H1 (cell line): ENCODE measurements at regions not wholly inside any gene's neighbourhood (a gene's known extent, or its start where the extent isn't known, plus 50 kb on each side); places are given as distances from the start of the nearest gene placed in this dataset.

Experiments used
- CTCF ChIA-PET: fragments of 300-600 bp; sonication (Branson Sonifier 250); formaldehyde crosslinking; loops from one replicate; lab custom pipeline; 2021; ENCODE audit not compliant: partially characterized antibody; lab: Charles Lee
- POLR2A ChIA-PET: fragments of 300-600 bp; sonication (Branson Sonifier 250); formaldehyde crosslinking; loops from one replicate; lab custom pipeline; 2021; ENCODE audit warnings: inconsistent platforms; ENCODE audit not compliant: partially characterized antibody; lab: Charles Lee
- DNase-seq, 2 experiments: peaks; one replicate each; pipeline versions ENCODE4 v3.0.0 to v3.0.0-alpha.2; 2010 to 2022; ENCODE audit warnings: low spot score in 2 of 2, low read depth in 1 of 2, mixed read lengths in 1 of 2
- FAIRE-seq: peaks from 2 replicates; lab custom pipeline; 2011; peaks lifted over from hg19 to GRCh38; lab: Jason Lieb, UNC
- H2AFZ ChIP-seq: 2 replicates; pipeline ENCODE4 v1.8.1; 2012; ENCODE audit warnings: low read length, inconsistent platforms
- H2AK5ac ChIP-seq: 2 replicates; pipeline ENCODE4 v1.6.1; 2013; ENCODE audit warnings: low read depth, low read length
- H2BK120ac ChIP-seq: replicated peaks from 2 replicates; pipeline ENCODE3; 2013; ENCODE audit warnings: low read depth, low read length, inconsistent platforms
- H2BK12ac ChIP-seq: 2 replicates; pipeline ENCODE4 v1.6.1; 2013; ENCODE audit warnings: low read depth, low read length
- H2BK15ac ChIP-seq: 2 replicates; pipeline ENCODE4 v1.6.1; 2013; ENCODE audit warnings: low read length
- H2BK20ac ChIP-seq: 2 replicates; pipeline ENCODE4 v1.6.1; 2013; ENCODE audit warnings: low read length
- H2BK5ac ChIP-seq: 2 replicates; pipeline ENCODE4 v1.6.1; 2013; ENCODE audit warnings: low read depth, low read length
- H3K14ac ChIP-seq: 2 replicates; pipeline ENCODE4 v1.6.1; 2013; ENCODE audit warnings: inconsistent platforms; ENCODE audit not compliant: insufficient read length
- H3K18ac ChIP-seq: 2 replicates; pipeline ENCODE4 v1.6.1; 2013; ENCODE audit warnings: low read length; ENCODE audit errors: extremely low read depth
- H3K23ac ChIP-seq: 2 replicates; pipeline ENCODE4 v1.6.1; 2013; ENCODE audit warnings: inconsistent platforms; ENCODE audit not compliant: insufficient read length
- H3K23me2 ChIP-seq: 2 replicates; pipeline ENCODE4 v1.6.1; 2013; ENCODE audit warnings: low read depth, low read length
- H3K27ac ChIP-seq: 2 replicates; pipeline ENCODE4 v1.6.1; 2011; ENCODE audit warnings: low read depth, low read length, inconsistent platforms
- H3K27me3 ChIP-seq, 4 experiments: replicated peaks in 1 of 4; 1 replicate in 1 of 4; 2 replicates in 3 of 4; pipeline versions ENCODE4 v1.6.1 to v1.8.1; 2011 to 2013; ENCODE audit warnings: low read length in 3 of 4, mild to moderate bottlenecking in 3 of 4, inconsistent platforms in 2 of 4, mixed read lengths in 2 of 4, moderate library complexity in 1 of 4; ENCODE audit not compliant: control insufficient read depth in 3 of 4, insufficient read depth in 3 of 4; ENCODE audit errors: extremely low read depth in 1 of 4
- H3K36me3 ChIP-seq, 4 experiments: 2 replicates each; pipeline versions ENCODE4 v1.6.1 to v1.8.1; 2011 to 2013; ENCODE audit warnings: mild to moderate bottlenecking in 4 of 4, low read length in 3 of 4, moderate library complexity in 2 of 4, control low read depth in 1 of 4, inconsistent platforms in 1 of 4; ENCODE audit not compliant: insufficient read depth in 4 of 4, control insufficient read depth in 2 of 4
- H3K4ac ChIP-seq: replicated peaks from 2 replicates; pipeline ENCODE3; 2013; ENCODE audit warnings: low read length, low read depth, mixed read lengths, inconsistent platforms; ENCODE audit not compliant: insufficient read length
- H3K4me1 ChIP-seq, 4 experiments: replicated peaks in 1 of 4; 1 replicate in 1 of 4; 2 replicates in 3 of 4; pipeline versions ENCODE4 v1.6.1 to v1.8.1; 2011 to 2013; ENCODE audit warnings: low read length in 3 of 4, inconsistent platforms in 2 of 4, mixed read lengths in 1 of 4; ENCODE audit not compliant: insufficient read depth in 4 of 4, control insufficient read depth in 3 of 4
- H3K4me2 ChIP-seq, 2 experiments: 2 replicates each; pipeline versions ENCODE4 v1.6.1 to v1.8.1; 2011 to 2013; ENCODE audit warnings: low read depth in 2 of 2, low read length in 2 of 2, control low read depth in 1 of 2, inconsistent platforms in 1 of 2, mild to moderate bottlenecking in 1 of 2; ENCODE audit not compliant: insufficient read depth in 1 of 2
- H3K4me3 ChIP-seq, 4 experiments: fragments of 200-600, 300-600 bp in 1 of 4; sonication (generic), shearing (Covaris generic), sonication (Bioruptor Twin) in 1 of 4; 2 replicates each; pipeline versions ENCODE4 v1.5.1 to v1.8.1; 2011 to 2016; ENCODE audit warnings: low read length in 4 of 4, low read depth in 3 of 4, control low read depth in 2 of 4, inconsistent platforms in 2 of 4, mild to moderate bottlenecking in 2 of 4, mixed read lengths in 1 of 4, moderate library complexity in 1 of 4; ENCODE audit not compliant: insufficient read depth in 2 of 4; ENCODE audit errors: extremely low read depth in 1 of 4
- H3K56ac ChIP-seq: replicated peaks from 2 replicates; pipeline ENCODE3; 2013; ENCODE audit warnings: low read depth, mild to moderate bottlenecking, mixed read lengths, low read length, inconsistent platforms; ENCODE audit not compliant: insufficient read length
- H3K79me1 ChIP-seq: 2 replicates; pipeline ENCODE4 v1.6.1; 2013; ENCODE audit warnings: low read depth, low read length, control low read depth
- H3K79me2 ChIP-seq, 2 experiments: 2 replicates each; pipeline versions ENCODE4 v1.6.1 to v1.8.1; 2012 to 2013; ENCODE audit warnings: low read length in 2 of 2, mild to moderate bottlenecking in 2 of 2, inconsistent platforms in 1 of 2; ENCODE audit not compliant: insufficient read depth in 2 of 2, control insufficient read depth in 1 of 2
- H3K9ac ChIP-seq, 4 experiments: replicated peaks in 1 of 4; 1 replicate in 1 of 4; 2 replicates in 3 of 4; pipeline versions ENCODE4 v1.6.1 to v1.8.1; 2011 to 2013; ENCODE audit warnings: low read depth in 3 of 4, low read length in 3 of 4, control low read depth in 2 of 4, mild to moderate bottlenecking in 2 of 4, moderate library complexity in 2 of 4, inconsistent platforms in 1 of 4; ENCODE audit errors: extremely low read depth in 1 of 4
- H3K9me3 ChIP-seq, 2 experiments: 2 replicates each; pipeline versions ENCODE4 v1.6.1 to v1.8.1; 2012 to 2013; ENCODE audit warnings: mild to moderate bottlenecking in 2 of 2, moderate library complexity in 2 of 2, control low read depth in 1 of 2, inconsistent platforms in 1 of 2, low read depth in 1 of 2, low read length in 1 of 2, mixed read lengths in 1 of 2; ENCODE audit not compliant: insufficient read depth in 2 of 2
- H4K20me1 ChIP-seq, 2 experiments: replicated peaks in 1 of 2; 2 replicates each; pipeline versions ENCODE3 to v1.8.1; 2011 to 2013; ENCODE audit warnings: inconsistent platforms in 2 of 2, low read length in 2 of 2, mild to moderate bottlenecking in 1 of 2; ENCODE audit not compliant: insufficient read depth in 2 of 2, control insufficient read depth in 1 of 2
- H4K5ac ChIP-seq: 2 replicates; pipeline ENCODE4 v1.6.1; 2013; ENCODE audit warnings: low read length, low read depth, mixed read lengths, inconsistent platforms; ENCODE audit not compliant: insufficient read length
- H4K8ac ChIP-seq: 2 replicates; pipeline ENCODE4 v1.8.0; 2013; ENCODE audit warnings: mild to moderate bottlenecking, moderate library complexity, low read length, inconsistent platforms; ENCODE audit not compliant: insufficient read depth; ENCODE audit errors: extremely low read depth
- H4K91ac ChIP-seq: replicated peaks from 2 replicates; pipeline ENCODE3; 2013; ENCODE audit warnings: low read length, mixed read lengths, inconsistent platforms; ENCODE audit not compliant: insufficient read length
- CHD2 ChIP-seq: IDR thresholded peaks from 2 replicates; pipeline ENCODE4 v1.6.1; 2012; ENCODE audit warnings: low read length, improper control_type of control experiment
- KDM5A ChIP-seq: fragments of 200-600 bp; IDR thresholded peaks from 2 replicates; pipeline ENCODE4 v1.7.1; 2012; ENCODE audit warnings: mild to moderate bottlenecking, low read length, inconsistent platforms, mixed read lengths
- SAP30 ChIP-seq: fragments of 300-600 bp; sonication (generic); IDR thresholded peaks from 2 replicates; pipeline ENCODE4 v1.7.1; 2012; ENCODE audit warnings: low read length, moderate library complexity, mild to moderate bottlenecking, inconsistent platforms; ENCODE audit not compliant: insufficient read depth, insufficient replicate concordance
- WGBS, 2 experiments: shearing (Covaris generic) in 1 of 2; methylation state at CpG; one replicate each; pipeline versions ENCODE4 v1.1.6 to v1.1.7; 2013 to 2015; ENCODE audit warnings: low lambda C conversion rate in 2 of 2, mixed read lengths in 2 of 2, inconsistent platforms in 1 of 2, low coverage in 1 of 2, missing lambda C conversion rate in 1 of 2; ENCODE audit not compliant: insufficient replicate concordance in 2 of 2, insufficient coverage in 1 of 2, insufficient read length in 1 of 2; ENCODE audit errors: extremely low coverage in 1 of 2, missing lambda C conversion rate in 1 of 2; 5-methylcytosine and 5-hydroxymethylcytosine counted together
- TF ChIP-seq, protein P1 (sequence below): IDR thresholded peaks from 2 replicates; pipeline ENCODE4 v1.6.1; 2011; ENCODE audit warnings: low read length, improper control_type of control experiment
- TF ChIP-seq, protein P2 (sequence below): IDR thresholded peaks from 2 replicates; pipeline ENCODE4 v1.6.1; 2011; ENCODE audit warnings: low read depth, mild to moderate bottlenecking, low read length; ENCODE audit not compliant: insufficient read depth

DNA sequence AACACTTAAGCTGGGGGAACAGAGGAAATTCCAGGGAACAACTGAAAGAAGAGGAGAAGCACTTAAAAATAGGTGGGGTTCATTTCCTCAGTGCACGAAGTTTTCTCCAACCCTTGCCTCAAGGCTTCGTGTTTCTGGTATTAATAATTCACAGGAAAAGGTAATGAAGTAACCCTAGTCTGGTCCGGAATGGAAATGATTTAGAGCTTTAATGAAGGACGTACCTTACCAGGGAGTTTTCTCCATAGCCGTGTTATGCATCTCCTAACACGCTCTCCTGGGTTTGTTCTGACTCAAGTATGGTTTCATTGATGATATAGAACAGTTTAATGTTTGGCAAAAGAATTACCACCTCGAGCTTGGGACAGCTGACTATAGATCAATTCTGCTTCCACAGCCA is 214.2 kb downstream of the MTX2 start:
- Histone ChIP-seq H3K23ac (no peak overlapping the region), H4K91ac (no peak overlapping the region), H3K79me1 (no peaks in the 10 kb centered on the region), H3K36me3 (no peaks in the 10 kb centered on the region), H2BK120ac (no peak overlapping the region), H2AK5ac (no peak overlapping the region), H3K4me3 (no peak overlapping the region), H3K79me2 (no peaks in the 10 kb centered on the region), H3K23me2 (0 out of 2 replicates have a peak, but pooled peaks cover 2% of the 10 kb centered on the region), H4K5ac (no peak overlapping the region), H3K27me3 (no peaks in the 10 kb centered on the region), H2AFZ (no peak overlapping the region), H3K4me1 (no peaks in the 10 kb centered on the region), H2BK12ac (no peak overlapping the region), H2BK15ac (no peak overlapping the region), H2BK5ac (no peak overlapping the region), H3K4ac (no peak overlapping the region), H3K9me3 (no peaks in the 10 kb centered on the region), H4K20me1 (no peaks in the 10 kb centered on the region), H3K9ac (no peak overlapping the region), H3K27ac (no peak overlapping the region), H3K18ac (no peak overlapping the region), H2BK20ac (no peak overlapping the region), H3K56ac (no peak overlapping the region), H3K14ac (no peak overlapping the region), H4K8ac (no peak overlapping the region), H3K4me2 (no peak overlapping the region)
- POLR2A ChIA-PET: interaction anchor here (1.3 kb wide), 1 partner anchor 34 kb away, joined by 3 read pairs; no protein-coding TSS in a partner anchor
- DNase-seq: no peak
- WGBS, 2 experiments: 73% methylated on average over 7 of the region's 7 CpGs; no CpG with 5 or more reads in 1 of the 2 experiments
- no peak for FAIRE-seq
- CTCF ChIA-PET: interaction anchor here (0.6 to 1.3 kb wide), 3 partner anchors 30 to 343 kb away, joined by 3 read pairs; no protein-coding TSS in a partner anchor
- no peak for TF ChIP-seq CHD2
- no peak for TF ChIP-seq KDM5A
- TF ChIP-seq, protein P1, sequence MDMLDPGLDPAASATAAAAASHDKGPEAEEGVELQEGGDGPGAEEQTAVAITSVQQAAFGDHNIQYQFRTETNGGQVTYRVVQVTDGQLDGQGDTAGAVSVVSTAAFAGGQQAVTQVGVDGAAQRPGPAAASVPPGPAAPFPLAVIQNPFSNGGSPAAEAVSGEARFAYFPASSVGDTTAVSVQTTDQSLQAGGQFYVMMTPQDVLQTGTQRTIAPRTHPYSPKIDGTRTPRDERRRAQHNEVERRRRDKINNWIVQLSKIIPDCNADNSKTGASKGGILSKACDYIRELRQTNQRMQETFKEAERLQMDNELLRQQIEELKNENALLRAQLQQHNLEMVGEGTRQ: no peak
- TF ChIP-seq SAP30: no peak
- TF ChIP-seq, protein P2, sequence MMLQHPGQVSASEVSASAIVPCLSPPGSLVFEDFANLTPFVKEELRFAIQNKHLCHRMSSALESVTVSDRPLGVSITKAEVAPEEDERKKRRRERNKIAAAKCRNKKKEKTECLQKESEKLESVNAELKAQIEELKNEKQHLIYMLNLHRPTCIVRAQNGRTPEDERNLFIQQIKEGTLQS: no peak
